ENCODE measurements at regions not wholly inside any gene's neighbourhood (a gene's known extent, or its start where the extent isn't known, plus 50 kb on each side); places are given as distances from the start of the nearest gene placed in this dataset.

DNA sequence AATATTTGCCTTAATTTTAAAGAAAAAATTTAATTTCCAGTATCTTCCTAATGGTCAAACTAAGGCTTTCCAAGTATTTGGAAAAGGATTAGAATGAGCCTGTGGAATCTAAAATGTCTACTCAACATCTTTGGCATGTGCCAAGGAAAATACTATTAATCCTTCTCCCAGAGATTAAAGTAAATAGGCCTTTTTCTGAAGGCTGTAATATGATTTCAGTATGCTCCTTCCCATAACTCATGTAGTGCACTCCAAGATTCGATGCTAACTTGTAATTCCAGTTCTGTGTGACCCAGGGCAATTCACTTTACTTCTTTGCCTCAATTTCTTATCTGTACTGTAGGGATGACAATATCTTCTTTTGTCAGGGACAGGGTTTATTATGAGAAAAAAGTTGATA is 196.9 kb downstream of the ZIC5 start:
- TF ChIP-seq, protein P1, sequence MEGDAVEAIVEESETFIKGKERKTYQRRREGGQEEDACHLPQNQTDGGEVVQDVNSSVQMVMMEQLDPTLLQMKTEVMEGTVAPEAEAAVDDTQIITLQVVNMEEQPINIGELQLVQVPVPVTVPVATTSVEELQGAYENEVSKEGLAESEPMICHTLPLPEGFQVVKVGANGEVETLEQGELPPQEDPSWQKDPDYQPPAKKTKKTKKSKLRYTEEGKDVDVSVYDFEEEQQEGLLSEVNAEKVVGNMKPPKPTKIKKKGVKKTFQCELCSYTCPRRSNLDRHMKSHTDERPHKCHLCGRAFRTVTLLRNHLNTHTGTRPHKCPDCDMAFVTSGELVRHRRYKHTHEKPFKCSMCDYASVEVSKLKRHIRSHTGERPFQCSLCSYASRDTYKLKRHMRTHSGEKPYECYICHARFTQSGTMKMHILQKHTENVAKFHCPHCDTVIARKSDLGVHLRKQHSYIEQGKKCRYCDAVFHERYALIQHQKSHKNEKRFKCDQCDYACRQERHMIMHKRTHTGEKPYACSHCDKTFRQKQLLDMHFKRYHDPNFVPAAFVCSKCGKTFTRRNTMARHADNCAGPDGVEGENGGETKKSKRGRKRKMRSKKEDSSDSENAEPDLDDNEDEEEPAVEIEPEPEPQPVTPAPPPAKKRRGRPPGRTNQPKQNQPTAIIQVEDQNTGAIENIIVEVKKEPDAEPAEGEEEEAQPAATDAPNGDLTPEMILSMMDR (IDR thresholded peaks at IDR 0.05), result no peak
- TF ChIP-seq POLR2AphosphoS5 (IDR thresholded peaks at IDR 0.05) (no peak), EP300 (IDR thresholded peaks at IDR 0.05) (no peak), POLR2A (IDR thresholded peaks at IDR 0.05) (no peak)
